ENCODE measurements at regions not wholly inside any gene's neighbourhood (a gene's known extent, or its start where the extent isn't known, plus 50 kb on each side); places are given as distances from the start of the nearest gene placed in this dataset.

DNA sequence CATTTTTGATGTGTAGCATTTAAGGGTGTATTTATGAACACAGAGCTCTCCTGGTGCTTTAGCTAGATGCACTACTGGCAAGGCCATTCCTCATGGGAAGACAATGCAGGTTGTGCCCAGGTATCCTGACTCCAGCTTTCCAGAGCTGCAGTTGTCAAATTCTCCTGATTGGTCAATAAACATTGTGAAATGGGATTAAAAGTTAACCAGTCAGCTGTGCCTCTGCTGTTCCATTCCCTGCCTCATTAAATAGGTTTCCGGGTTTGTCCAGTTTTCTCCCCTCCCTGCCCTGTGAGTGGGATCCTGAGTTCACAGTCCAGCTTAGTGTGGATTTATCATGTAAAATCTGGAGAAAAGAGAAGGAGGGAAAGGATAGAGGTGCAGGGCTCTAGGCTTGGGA, 207.3 kb downstream of the SQOR start:
- TF ChIP-seq, protein P1, sequence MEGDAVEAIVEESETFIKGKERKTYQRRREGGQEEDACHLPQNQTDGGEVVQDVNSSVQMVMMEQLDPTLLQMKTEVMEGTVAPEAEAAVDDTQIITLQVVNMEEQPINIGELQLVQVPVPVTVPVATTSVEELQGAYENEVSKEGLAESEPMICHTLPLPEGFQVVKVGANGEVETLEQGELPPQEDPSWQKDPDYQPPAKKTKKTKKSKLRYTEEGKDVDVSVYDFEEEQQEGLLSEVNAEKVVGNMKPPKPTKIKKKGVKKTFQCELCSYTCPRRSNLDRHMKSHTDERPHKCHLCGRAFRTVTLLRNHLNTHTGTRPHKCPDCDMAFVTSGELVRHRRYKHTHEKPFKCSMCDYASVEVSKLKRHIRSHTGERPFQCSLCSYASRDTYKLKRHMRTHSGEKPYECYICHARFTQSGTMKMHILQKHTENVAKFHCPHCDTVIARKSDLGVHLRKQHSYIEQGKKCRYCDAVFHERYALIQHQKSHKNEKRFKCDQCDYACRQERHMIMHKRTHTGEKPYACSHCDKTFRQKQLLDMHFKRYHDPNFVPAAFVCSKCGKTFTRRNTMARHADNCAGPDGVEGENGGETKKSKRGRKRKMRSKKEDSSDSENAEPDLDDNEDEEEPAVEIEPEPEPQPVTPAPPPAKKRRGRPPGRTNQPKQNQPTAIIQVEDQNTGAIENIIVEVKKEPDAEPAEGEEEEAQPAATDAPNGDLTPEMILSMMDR (IDR thresholded peaks at IDR 0.05) = no peak
- no peak for TF ChIP-seq EZH2 (IDR thresholded peaks at IDR 0.05; ENCODE audit: borderline replicate concordance, insufficient read depth, low read depth, low read length, poor library complexity, severe bottlenecking)

All from B cell (primary cell).